ENCODE measurements at regions not wholly inside any gene's neighbourhood (a gene's known extent, or its start where the extent isn't known, plus 50 kb on each side); places are given as distances from the start of the nearest gene placed in this dataset.

- DNase-seq (ENCODE audit: low spot score): no peak
- no peak for FAIRE-seq
These were observed 1060.6 kb upstream of the NCAM2 start for GRCh38 chr21:19937619-19938018.

DNA sequence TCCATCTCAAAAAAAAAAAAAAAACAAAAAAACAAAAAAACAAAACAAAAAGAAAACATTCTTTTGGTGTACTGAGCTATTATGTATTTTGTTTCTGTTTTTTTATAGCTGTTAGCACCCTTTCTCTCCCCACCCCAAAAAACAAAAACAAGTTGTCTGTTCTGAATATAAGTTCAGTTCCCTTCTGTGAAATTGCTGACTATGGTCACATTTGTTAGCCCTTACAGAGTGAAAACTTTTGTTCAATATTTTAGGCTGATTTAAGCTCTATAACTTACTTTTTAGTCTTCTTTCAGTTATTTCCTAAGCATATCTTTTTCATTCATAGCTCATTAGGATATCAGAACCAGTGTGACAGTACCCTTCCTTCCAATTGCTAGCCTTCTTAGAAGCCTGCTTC is 1056.6 kb upstream of the NCAM2 start:
- DNase-seq (ENCODE audit: low spot score) (no peak), FAIRE-seq (no peak)

- no peak for DNase-seq (ENCODE audit: low spot score)
- no peak for FAIRE-seq
These were observed 1047.9 kb upstream of the NCAM2 start for GRCh38 chr21:19950347-19950746.

DNA sequence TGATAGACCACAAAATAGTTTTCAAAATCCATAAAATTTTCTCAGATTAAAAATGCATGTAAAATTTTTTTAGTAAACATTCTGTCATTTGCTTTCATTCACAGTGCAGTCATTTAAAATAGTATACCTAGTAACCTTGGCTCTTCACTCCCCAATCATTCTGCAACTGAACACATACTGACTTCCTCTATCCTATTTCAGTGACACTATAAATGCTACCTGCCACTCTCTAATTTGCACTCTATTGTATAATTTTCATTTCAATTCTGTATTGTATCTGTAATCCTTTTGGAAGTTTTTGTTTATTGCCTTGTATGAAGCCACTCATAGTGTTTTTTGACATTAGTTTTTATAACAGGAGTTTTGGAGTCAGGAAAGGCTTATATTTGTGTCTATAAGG is 1029.1 kb upstream of the NCAM2 start:
- no peak for FAIRE-seq

GRCh38 chr21:19981938-19982337 is 1016.3 kb upstream of the NCAM2 start:
- no peak for DNase-seq (ENCODE audit: low spot score)
- FAIRE-seq: no peak

More for the DNA sequence above, 1029.1 kb upstream of the NCAM2 start:
- DNase-seq (ENCODE audit: low spot score): no peak

DNA sequence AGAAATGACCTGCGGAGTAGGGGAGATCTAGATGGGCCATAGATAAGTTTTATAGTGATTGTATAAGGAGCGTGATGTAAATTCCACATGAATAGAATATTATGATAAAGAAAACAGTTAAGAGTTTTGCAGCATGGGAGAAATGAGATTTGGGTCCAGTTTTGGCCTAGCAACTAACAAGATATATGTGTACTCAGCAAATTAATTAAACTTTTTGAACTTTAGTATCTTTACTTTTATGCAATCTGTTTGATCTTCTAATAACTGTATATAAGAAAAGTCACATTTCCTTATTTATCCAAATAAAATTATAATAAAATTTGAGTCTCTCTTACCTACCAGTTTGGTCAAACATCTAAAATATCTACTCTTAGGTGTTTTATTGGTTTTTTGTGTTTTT is 1011.8 kb upstream of the NCAM2 start:
- FAIRE-seq (no peak), DNase-seq (ENCODE audit: low spot score) (no peak)

- DNase-seq (ENCODE audit: low spot score): no peak
- FAIRE-seq: no peak
These were observed 1010.5 kb upstream of the NCAM2 start for GRCh38 chr21:19987671-19988070.

GRCh38 chr21:19992540-19992939 is 1005.7 kb upstream of the NCAM2 start:
- DNase-seq (ENCODE audit: low spot score) (no peak), FAIRE-seq (no peak)

DNA sequence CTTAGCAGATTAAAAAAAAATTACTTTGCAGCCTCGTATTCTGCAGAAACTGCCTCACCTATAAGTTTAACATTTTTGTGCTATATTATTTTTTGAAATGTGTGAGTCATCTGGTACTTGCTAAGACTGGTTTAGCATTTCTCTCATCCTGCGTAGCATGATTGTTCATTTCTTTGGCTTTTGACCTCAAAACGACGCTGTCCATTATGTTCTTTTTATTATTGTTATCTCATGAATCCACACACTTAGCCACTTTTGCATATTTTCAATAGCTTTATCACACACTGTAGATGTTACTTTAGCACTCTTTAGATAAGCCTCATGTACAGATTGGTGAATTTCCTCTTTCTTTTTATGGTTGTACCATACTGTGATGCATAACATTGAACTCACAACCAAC is 1004.9 kb upstream of the NCAM2 start:
- no peak for FAIRE-seq
- no peak for DNase-seq (ENCODE audit: low spot score)

GRCh38 chr21:19995253-19995652 is 1003.0 kb upstream of the NCAM2 start:
- no peak for FAIRE-seq
- no peak for DNase-seq (ENCODE audit: low spot score)

DNA sequence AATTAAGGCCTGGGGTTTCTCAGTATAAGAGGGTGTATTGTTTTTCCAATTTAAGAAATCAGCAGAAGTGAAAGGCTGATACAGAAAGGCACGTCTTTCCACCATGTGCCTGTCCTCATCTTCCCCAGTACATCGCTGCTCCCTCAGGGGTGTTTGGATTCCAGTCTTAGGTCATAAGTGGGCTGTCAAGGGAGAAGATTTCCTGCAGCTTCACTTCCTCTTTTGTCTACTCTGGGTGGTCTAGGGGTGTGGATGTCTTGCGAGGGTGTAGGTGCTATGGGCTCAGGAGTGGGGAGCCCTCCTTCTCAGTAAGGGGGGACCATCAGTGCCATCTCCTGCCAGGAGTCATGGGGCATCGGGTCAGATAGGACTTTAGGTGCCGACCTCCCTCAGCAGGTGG is 999.8 kb upstream of the NCAM2 start:
- no peak for DNase-seq (ENCODE audit: low spot score)
- FAIRE-seq: no peak

GRCh38 chr21:19999369-20000272 is 998.6 kb upstream of the NCAM2 start:
- FAIRE-seq: no peak
- DNase-seq (ENCODE audit: low spot score): no peak

GRCh38 chr21:20004367-20004766 is 993.8 kb upstream of the NCAM2 start:
- DNase-seq (ENCODE audit: low spot score) (no peak), FAIRE-seq (no peak)

GRCh38 chr21:20010691-20011200 is 987.5 kb upstream of the NCAM2 start:
- FAIRE-seq (no peak), DNase-seq (ENCODE audit: low spot score) (no peak)

GRCh38 chr21:20013851-20014250 is 984.4 kb upstream of the NCAM2 start:
- FAIRE-seq (no peak), DNase-seq (ENCODE audit: low spot score) (no peak)

GRCh38 chr21:20016435-20017005 is 981.7 kb upstream of the NCAM2 start:
- no peak for DNase-seq (ENCODE audit: low spot score)
- FAIRE-seq: no peak

- no peak for DNase-seq (ENCODE audit: low spot score)
- no peak for FAIRE-seq
These were observed 978.2 kb upstream of the NCAM2 start for GRCh38 chr21:20020026-20020425.

DNA sequence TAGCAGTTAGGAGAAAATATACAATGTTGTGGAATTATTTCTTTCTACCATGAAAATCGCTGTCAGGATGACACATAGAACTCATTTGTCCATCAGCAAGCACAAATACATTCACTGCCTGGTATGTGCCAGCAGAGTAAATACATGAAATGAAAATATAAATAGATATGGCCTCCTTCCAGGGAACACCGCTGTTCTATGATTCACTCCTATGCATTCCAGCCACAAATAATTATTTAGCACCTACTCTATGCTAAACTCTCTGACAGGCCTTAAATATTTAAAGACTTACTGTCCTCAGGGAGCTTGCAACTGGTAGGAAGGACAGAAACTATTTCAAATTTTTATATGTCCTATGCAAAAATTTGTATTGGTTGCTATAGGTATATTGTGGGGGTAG is 975.0 kb upstream of the NCAM2 start:
- FAIRE-seq: no peak

GRCh38 chr21:20024741-20025140 is 973.5 kb upstream of the NCAM2 start:
- DNase-seq (ENCODE audit: low spot score) (no peak), FAIRE-seq (no peak)

More for the DNA sequence above, 975.0 kb upstream of the NCAM2 start:
- no peak for DNase-seq (ENCODE audit: low spot score)

- FAIRE-seq: no peak
- no peak for DNase-seq (ENCODE audit: low spot score)
These were observed 971.7 kb upstream of the NCAM2 start for GRCh38 chr21:20026543-20026942.

DNA sequence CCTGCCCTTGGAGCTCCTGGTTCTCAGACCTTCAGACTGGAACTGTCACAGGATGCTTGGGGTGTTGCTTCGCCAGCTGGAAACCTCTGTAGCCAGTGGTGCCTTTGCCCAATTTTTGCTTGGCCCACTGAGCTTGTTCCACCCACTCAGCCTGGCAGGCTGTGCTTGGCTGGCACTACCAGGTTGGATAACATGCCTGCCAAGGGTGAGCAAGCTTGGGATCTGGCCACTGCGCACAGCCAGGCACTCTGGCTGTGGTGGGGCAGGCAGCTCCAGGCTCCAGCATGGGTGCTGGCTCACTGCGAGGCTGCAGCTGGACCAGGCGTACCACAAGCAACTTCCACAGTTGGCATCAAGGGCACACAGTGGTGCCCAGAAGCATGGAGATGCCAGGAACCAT is 967.8 kb upstream of the NCAM2 start:
- DNase-seq (ENCODE audit: low spot score): no peak
- FAIRE-seq: no peak

- no peak for DNase-seq (ENCODE audit: low spot score)
- no peak for FAIRE-seq
These were observed 966.4 kb upstream of the NCAM2 start for GRCh38 chr21:20031807-20032206.

DNA sequence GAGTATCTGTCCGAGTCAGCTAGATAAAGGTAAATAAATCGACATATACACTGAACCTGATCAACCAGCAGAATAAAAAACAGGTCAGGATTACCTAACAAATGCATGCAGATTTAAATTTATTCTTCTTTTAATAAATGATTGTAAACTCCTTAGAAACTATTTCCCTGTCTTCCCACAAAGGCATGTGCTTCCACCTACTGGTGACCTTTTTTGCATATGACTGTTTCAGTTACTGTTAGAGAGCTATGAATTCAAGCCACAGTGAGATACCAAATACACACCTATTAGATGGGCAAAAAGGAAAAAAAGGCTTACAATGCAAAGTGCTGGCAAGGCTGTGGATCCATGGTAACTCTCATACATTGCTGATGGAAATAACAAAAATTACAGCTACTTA is 957.4 kb upstream of the NCAM2 start:
- no peak for DNase-seq (ENCODE audit: low spot score)
- FAIRE-seq: no peak

Data from RCC 7860 (cell line).